NCI-H2081 treated with DMSO at 0.1 percent for 48 hours (cell line): ENCODE measurements at regions not wholly inside any gene's neighbourhood (a gene's known extent, or its start where the extent isn't known, plus 50 kb on each side); places are given as distances from the start of the nearest gene placed in this dataset.
"Not testable (repeated sequence)": the region's sequence is repeated elsewhere in the genome, so short reads cannot be mapped to it uniquely, and the experiment has no call there.

Source experiments
- DNase-seq: peaks from one replicate; lab custom pipeline; 2025; lab: John Stamatoyannopoulos, UW

DNA sequence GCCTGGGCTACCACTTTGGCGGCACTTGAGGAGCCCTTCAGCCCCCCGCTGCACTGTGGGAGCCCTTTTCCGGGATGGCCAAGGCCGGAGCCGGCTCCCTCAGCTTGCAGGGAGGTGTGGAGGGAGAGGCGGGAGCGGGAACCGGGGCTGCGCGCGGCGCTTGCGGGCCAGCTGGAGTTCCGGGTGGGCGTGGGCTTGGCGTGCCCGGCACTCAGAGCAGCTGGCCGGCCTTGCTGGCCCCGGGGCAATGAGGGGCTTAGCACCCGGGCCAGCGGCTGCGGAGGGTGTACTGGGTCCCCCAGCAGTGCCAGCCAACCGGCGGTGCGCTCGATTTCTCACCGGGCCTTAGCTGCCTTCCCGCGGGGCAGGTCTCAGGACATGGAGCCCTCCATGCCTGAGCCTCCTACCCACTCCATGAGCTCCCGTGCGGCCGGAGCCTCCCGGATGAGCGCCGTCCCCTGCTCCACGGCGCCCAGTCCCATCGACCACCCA is 1602.9 kb upstream of the PCDH7 start:
- not testable (repeated sequence) for DNase-seq

- no peak for DNase-seq
Measured at GRCh38 chr4:29121586-29121985, 1598.6 kb upstream of the PCDH7 start.

DNA sequence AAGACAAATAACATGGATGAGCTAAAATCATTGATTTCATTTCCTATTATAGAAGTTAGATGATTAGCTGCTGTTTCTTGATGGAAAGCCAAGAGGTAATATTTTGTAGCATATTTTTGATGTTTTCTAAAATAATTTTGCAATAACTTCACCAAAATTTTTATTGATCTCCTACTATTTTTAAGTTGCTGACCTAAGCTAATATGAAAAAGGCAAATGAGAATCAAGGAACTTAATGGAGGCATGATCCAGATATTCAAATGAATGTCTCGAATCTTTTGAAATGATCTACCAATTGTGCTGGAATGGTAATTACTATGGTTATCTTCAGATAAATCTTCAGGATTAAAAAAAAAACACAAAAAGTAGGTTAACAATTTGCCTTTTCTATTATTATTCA is 1591.4 kb upstream of the PCDH7 start:
- no peak for DNase-seq

- DNase-seq: no peak
Measured at GRCh38 chr4:29131304-29131703, 1588.9 kb upstream of the PCDH7 start.

DNA sequence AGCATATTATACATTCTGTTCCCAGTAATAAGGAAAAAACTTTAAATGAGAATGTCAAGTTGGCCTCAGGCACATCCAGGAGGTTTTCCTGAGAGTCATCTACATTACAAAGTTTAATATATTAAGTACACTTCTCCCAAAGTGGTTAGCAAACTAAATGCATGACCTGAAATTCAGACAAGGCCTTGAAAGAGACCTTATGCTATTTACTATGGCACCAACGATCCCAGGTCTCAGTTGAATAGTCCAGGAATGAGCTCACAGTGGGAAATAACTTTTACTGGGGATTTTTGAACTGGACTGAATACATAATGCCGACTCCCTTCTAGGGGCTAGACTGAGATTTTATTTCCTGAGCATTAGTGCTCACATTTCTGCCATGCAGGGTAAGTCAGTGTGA is 1577.5 kb upstream of the PCDH7 start:
- no peak for DNase-seq

GRCh38 chr4:29151584-29151983 is 1568.6 kb upstream of the PCDH7 start:
- no peak for DNase-seq

- no peak for DNase-seq
Measured at GRCh38 chr4:29153642-29154041, 1566.5 kb upstream of the PCDH7 start.

DNA sequence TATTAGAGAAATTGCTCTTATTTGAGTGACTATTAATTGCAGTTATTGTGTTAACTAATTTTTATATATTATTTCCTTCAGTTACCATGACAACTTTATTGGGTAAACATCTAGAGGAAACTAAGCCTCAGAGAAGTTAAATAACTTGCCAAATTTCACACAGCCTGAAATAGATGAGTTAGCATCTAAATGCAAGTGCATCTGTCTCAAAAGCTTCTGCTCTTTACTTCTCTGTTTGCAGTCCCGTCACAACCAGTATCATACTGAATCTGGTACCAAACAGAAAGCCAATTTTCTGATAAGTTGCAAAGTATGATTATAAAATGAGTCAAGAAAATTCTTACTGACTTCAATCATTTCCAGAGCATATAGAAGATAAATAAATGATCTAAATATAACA is 1544.9 kb upstream of the PCDH7 start:
- no peak for DNase-seq

- DNase-seq: no peak
Measured at GRCh38 chr4:29199025-29199424, 1521.1 kb upstream of the PCDH7 start.

- no peak for DNase-seq
Measured at GRCh38 chr4:29199485-29199884, 1520.7 kb upstream of the PCDH7 start.

GRCh38 chr4:29213020-29213419 is 1507.1 kb upstream of the PCDH7 start:
- no peak for DNase-seq

DNA sequence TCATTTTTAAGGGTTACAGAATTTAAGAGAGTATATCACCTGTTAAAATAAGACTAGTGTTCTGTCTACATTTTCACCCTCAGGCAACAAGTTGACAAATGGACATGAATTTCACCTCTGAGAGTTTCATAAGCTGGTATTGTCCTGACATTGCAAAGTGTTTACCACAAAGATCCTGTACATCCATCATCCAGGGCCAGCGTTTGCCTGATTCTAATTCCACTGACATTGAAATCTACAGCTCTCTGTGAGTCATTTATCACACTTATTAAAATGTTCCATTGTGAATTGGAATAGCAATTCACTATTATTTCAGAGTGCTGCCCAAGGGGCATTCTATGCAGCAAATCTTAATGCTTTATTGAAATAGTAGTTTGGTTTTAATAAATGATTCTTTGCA is 1499.4 kb upstream of the PCDH7 start:
- no peak for DNase-seq

- DNase-seq: no peak
Measured at GRCh38 chr4:29224911-29225310, 1495.3 kb upstream of the PCDH7 start.

- DNase-seq: no peak
Measured at GRCh38 chr4:29240641-29241040, 1479.5 kb upstream of the PCDH7 start.

GRCh38 chr4:29243054-29243453 is 1477.1 kb upstream of the PCDH7 start:
- DNase-seq: no peak

- DNase-seq: no peak
Measured at GRCh38 chr4:29243851-29244250, 1476.3 kb upstream of the PCDH7 start.

- no peak for DNase-seq
Measured at GRCh38 chr4:29259556-29259955, 1460.6 kb upstream of the PCDH7 start.

- no peak for DNase-seq
Measured at GRCh38 chr4:29262986-29263385, 1457.2 kb upstream of the PCDH7 start.

- peak; percentile 13 for DNase-seq
Measured at GRCh38 chr4:29276150-29276549, 1444.0 kb upstream of the PCDH7 start.

GRCh38 chr4:29277381-29277780 is 1442.8 kb upstream of the PCDH7 start:
- DNase-seq: no peak

GRCh38 chr4:29278585-29278984 is 1441.6 kb upstream of the PCDH7 start:
- DNase-seq: no peak

GRCh38 chr4:29289118-29289517 is 1431.1 kb upstream of the PCDH7 start:
- DNase-seq: no peak

GRCh38 chr4:29295280-29295679 is 1424.9 kb upstream of the PCDH7 start:
- no peak for DNase-seq

DNA sequence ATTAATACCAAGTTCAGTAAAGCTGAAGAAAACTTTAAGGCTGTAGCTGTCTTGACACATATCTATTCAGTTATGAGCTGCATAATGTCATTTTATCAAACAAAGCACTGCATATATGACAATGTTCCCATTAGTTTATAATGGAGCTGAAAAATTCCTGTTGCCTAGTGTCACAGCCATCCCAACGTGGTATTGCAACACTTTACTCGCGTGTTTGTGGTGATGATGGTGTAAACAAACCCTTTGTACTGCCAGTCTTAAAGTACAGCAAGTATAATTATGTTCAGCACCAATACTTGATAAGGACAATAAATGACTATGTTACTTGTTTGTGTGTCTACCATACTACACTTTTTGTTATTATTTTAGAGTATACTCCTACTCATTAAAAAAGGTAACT is 1415.6 kb upstream of the PCDH7 start:
- DNase-seq: no peak

- no peak for DNase-seq
Measured at GRCh38 chr4:29307256-29307655, 1412.9 kb upstream of the PCDH7 start.
